ENCODE measurements at regions not wholly inside any gene's neighbourhood (a gene's known extent, or its start where the extent isn't known, plus 50 kb on each side); places are given as distances from the start of the nearest gene placed in this dataset.

DNA sequence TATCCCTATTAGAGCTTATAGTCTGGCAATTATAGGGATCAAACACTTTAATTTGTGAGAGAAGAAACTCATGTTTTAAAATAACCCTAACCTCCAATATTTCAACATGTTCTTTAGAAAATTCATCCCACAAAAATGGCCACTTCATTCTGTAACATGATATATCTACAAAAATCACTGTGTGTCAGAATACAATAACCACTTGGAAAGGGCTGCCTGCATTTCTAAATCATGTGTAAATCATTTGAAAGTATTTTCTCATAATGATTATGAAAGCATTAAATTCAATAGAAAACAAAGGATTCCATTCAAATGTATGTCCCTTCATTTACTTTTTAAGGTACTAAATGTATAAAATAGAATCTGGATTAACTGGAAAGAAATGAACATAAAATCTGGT lies 101.4 kb upstream of the NHSL1 start:
- TF ChIP-seq, protein P1, sequence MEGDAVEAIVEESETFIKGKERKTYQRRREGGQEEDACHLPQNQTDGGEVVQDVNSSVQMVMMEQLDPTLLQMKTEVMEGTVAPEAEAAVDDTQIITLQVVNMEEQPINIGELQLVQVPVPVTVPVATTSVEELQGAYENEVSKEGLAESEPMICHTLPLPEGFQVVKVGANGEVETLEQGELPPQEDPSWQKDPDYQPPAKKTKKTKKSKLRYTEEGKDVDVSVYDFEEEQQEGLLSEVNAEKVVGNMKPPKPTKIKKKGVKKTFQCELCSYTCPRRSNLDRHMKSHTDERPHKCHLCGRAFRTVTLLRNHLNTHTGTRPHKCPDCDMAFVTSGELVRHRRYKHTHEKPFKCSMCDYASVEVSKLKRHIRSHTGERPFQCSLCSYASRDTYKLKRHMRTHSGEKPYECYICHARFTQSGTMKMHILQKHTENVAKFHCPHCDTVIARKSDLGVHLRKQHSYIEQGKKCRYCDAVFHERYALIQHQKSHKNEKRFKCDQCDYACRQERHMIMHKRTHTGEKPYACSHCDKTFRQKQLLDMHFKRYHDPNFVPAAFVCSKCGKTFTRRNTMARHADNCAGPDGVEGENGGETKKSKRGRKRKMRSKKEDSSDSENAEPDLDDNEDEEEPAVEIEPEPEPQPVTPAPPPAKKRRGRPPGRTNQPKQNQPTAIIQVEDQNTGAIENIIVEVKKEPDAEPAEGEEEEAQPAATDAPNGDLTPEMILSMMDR (IDR thresholded peaks at IDR 0.05) = no peak
- no peak for TF ChIP-seq POLR2A (IDR thresholded peaks at IDR 0.05)
